HG02642 (cell line): ENCODE measurements at regions not wholly inside any gene's neighbourhood (a gene's known extent, or its start where the extent isn't known, plus 50 kb on each side); places are given as distances from the start of the nearest gene placed in this dataset.

Experiments
- ATAC-seq: cut with Tn5 transposase; IDR thresholded peaks from one replicate; pipeline ENCODE4 v1.9.1; 2021; ENCODE audit warnings: mild to moderate bottlenecking; ENCODE audit not compliant: unreplicated experiment, poor library complexity

DNA sequence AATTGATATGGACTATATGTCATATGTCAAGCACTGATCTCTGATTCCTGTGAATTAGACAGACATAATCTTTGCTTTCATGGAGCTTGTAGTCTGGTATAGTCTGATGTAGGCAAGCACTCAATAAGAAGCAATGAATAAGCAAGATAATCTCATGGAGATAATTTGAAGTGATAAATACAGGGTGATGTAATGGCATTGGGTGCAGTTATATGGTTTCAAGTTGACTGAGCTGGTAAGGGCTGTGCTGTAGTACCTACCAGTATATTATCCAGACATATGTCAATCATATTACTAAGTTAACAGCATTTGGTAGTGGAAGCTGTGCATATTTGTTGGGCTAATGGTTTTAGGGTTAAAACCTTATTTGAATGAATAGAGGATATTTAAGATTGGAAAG, 117.5 kb upstream of the PRPS1L1 start:
- ATAC-seq = no peak

DNA sequence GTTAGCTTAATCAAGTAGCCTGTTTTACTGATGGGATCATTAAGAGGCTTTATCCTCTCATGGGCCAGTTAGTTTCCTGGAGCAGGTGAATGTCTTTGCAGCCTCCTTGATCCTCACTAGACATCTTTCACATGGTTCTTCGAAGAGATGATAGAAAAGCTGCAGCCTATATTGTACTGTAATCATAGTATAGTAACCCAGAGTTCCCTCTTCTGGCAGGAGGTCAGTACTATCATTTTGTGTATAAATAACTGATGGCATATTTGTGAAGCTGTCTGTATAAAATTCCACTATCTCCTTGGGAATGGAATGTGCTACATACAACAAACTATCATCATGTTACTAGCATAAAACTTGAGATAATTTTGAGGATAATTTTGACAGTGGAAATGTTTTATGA, 123.8 kb upstream of the PRPS1L1 start:
- ATAC-seq = no peak

DNA sequence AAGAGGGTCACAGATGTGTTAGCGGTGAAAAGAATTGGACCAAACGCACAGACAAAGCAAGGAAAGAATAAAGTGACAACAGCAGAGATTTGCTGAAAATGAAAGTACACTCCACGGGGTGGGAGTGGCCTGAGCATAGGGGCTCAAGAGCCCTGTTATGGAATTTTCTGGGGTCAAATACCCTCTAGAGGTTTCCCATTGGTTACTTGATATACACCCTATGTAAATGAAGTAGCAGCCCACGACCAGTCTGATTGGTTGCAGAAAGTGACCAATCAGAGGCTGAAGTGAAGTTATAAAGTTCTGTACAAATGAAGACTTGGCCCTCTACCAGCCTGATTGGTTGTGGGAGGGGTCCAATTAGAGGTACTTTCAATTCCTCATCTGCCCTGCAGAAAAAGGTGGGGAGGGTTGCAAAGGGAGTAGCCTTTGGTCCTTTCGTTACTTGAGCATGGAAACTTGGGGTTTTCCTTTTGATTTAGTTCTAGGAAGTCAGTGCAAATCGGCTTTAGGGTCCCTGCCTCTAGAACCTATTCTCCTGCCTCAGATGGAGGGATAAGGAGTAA, 125.6 kb upstream of the PRPS1L1 start:
- ATAC-seq = no peak

DNA sequence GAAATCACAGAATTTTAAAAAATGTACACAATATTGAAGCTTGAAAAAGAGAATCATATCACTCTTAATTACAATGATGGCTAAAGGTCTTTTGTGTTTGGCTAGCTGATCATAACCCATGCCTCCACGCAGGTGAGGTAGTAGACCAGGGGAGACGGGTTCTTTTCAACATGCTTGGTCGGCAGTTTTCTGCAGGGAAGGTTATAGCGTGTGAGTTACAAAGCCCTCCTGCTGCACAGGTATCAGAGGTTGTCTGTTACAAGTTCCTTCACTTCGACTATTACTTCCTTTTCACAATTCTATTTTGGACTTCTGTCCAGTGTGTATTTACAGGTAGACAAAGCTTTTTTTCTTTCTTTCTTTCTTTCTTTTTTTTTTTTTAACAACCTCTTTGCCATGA, 127.1 kb upstream of the PRPS1L1 start:
- ATAC-seq = no peak

DNA sequence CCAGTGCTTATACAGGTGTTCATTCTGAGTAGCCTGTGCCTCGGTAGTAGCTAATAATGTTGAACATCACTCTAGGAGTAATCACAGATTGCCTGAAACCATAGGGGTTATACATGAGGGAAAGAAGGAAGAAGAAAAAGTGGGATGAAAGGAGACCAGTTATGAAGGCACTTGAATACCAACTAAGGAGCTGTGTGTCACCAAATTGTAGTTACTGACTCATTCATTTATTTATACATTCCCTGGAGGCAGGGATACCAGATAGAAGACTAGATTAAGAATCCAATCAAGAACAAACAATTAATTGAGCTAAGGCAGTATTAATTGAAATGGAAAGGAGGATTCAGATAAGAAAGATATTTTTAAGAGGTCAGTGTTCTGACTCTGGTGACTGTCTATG, 129.6 kb upstream of the PRPS1L1 start:
- ATAC-seq = no peak

DNA sequence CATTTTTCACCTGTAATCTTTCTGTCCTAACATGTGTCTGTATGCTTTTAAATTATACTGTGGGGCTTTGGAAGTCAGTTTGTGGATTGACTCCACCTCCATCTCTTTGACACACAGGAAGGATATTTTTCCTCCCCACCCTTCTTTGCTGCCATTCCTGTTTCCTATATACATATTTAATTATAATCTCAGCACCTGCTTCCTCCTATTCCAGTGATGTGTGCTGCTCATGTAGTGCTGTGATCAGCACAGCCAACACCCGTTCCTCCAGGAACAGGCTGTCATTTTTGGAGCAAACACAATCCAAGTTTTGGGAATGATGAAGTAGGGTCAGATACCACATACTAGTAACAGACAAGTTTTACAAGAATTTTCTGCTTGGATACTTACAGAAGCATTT, 135.0 kb upstream of the PRPS1L1 start:
- ATAC-seq = no peak

DNA sequence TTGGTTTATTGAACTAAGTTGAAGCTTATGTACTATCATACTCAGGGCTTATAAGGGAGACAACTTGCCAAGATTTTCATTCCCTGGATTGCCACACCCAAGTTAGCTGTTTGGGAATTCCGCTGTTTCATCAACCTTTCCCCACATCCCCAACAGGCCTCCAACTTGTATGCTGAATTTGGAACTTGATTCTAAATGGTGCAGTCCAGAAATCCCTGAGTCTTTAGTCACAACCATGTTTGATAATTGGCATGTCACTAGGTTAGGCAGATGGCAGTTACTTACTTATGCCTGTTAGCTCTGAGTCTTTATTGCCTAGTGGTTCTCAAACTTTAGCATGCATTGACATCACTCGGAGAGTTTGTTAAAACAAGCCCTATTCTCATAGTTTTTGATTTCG, 135.4 kb upstream of the PRPS1L1 start:
- no peak for ATAC-seq

DNA sequence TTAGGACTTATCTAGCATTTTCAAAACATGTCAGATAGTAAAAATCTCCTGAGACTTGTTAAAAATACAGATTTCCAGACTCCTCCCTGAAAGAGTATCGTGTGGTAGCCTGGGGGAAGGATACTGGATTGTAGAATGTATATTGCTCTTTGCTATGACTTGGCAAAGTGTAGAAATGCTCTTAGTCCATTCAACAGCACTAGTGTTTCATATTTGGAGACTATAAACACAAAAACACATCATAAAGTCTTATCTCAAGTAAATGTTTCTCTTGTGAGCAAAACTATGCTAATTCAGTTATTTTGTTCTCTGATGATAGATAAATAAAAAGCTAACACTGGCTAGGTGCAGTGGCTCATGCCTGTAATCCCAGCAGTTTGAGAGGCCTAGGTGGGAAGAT, 137.5 kb upstream of the PRPS1L1 start:
- ATAC-seq = no peak

DNA sequence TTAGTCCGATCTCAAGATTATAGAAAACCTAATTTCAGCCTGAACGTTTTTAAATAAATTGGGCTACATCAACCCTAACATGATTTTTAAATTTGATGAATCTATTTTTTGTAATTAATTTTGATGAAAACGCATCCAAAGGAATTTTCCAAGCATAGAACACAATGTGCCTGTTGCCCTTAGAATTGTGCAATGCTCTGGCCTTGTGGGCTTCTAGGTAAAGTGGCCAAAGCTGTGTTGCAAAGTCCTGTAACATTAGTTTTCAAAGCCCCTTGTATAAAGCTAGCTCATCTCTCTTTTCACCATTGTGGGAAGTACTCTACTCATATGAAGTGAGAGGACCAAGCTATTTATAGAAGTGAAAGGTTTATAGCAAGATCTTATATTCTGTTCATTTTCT, 138.4 kb upstream of the PRPS1L1 start:
- no peak for ATAC-seq

DNA sequence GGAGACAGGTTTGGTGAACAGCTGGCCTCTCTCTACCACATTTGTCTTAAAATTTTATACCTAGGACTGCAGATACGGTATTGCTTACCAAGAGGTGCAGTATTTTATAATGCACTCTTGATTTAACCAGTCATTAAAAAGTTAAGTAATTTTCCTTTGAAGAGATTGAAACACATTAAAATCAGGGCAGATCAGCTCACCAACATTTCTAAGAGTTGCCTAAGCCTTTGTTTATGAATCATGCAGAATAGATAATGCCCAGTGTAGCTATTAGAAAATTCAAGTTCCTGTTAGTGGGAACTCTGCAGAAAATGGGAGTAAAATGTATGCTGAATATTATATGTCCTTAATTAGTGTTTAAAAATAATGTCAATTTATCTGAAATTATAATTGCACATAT, 140.2 kb upstream of the PRPS1L1 start:
- ATAC-seq = no peak

DNA sequence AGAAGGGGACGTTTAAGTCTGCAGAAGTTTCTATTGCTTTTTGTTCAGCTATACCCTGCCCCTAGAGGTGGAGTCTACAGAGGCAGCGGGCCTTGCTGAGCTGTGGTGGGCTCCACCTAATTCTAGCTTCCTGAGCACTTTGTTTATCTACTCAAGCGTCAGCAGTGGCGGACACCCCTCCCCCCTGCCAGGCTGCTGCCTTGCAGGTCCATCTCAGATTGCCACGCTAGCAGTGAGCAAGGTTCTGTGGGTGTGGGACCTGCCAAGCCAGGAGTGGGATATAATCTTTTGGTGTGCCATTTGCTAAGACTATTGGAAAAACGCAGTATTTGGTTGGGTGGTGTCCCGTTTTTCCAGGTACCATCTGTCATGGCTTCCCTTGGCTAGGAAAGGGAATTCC, 147.3 kb upstream of the PRPS1L1 start:
- no peak for ATAC-seq

DNA sequence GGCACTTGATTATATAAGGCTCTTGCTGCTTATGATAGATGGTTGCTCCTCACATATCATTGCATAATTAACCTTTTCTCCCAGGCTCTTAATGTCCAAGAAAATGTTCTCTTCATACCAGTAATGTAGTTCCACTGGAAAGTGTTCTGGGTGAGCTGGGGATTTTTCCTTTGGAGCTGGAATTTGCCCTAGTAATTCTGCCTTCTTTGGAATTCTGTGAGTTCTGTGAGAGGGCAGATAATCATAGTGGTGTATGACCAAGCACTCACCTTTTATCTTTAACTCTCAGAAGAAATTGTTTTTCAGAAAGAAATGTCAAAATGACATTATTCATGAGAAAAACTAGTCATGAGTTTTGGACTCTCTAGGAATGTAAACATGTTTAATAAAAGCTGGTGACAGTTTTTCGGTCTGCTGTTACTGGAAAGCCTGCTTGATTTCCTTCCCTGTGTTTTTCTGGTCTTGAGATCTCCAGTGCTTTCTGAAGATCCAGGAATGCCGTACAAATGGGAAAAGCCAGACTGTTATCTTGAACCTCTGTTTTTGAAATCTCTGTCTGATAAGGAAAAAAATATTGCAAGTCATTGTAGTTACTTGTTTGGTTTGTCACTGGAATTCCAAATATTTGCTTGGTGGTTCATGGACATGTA, 148.3 kb upstream of the PRPS1L1 start:
- ATAC-seq = no peak

DNA sequence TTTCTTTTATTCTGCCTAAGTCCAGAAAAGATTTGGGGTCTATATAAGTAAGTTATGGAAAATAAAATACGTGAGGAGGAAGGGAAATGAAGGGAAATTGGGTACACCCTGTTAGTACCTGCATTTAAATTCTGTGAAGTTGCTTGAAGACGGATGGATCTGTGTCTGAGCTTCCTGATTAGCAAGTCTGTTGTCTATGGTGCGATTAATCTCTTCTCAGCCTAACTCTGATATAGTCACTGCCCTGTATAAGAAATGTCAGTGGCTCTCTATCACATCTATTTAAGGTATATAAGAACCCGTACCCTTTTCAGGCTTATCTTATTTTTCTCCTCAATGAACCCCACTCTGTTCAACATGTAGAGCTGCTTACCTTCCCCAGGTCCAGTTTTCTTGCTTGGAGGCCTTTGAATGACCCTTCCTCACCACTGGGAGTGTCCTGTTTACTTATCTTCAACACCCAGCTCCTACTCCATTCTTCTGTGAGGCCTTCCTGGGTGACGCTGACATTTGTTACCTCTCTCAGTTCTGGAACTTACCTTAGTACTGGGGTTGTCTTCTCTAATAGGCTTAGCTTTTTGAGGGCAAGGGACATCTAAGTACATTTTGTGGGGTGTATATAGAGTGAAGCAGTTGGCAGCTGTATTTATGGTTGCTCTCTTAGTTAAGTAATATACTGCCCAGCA, 149.6 kb upstream of the PRPS1L1 start:
- ATAC-seq = peak; percentile 4

DNA sequence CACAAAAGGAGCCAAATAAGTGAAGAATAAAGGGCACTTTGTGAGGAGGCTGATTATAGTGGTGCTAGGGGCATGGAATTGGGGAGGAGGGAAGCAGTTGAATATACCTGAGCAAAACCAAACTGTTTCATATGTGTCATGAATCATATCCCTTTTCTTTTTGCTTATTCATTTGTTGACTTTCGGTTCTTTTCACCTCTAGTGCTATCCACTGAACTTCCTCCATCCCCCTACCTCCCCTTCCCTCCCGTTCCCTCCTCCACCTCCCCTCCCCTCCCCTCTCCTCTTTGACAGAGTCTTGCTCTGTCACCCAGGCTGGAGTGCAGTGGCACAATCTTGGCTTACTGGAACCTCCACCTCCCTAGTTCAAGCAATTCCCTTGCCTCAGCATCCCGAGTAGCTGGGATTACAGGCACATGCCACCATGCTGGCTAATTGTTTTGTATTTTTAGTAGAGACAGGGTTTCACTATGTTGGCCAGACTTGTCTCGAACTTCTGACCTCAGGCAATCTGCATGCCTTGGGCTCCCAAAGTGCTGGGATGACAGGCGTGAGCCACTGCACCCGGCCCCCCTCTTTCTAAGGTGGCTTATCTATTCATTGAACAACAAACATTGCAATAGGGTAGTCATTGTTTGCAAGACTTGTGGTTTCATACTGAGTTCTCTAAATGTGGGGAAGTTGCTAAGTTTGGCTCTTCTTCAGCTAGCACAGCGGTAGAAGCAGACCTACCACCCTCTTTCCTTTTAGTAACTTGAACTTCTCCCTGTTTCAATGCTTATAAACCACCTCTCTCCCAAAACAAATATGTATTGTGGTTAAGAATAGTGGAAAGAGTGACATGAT, 150.4 kb upstream of the PRPS1L1 start:
- ATAC-seq = peak; percentile 90

DNA sequence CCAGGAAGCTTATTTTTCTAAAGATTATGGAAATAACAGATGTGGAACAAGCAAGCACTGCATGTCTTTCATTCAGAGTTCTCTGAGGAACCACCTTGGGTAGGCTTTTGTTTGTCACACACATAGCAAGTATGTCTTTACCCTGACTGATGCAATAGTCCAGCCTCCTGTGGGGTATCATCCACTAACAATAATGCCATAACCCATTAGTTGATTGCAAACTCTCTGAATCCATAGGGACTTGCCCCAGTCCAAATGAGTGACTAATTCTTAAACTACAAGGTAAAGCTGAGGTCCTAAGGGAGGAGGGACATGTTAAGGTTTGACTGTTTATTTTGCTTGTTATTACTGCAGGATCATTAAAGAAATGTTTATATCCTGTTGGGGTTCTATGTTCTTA, 151.4 kb upstream of the PRPS1L1 start:
- ATAC-seq = no peak

DNA sequence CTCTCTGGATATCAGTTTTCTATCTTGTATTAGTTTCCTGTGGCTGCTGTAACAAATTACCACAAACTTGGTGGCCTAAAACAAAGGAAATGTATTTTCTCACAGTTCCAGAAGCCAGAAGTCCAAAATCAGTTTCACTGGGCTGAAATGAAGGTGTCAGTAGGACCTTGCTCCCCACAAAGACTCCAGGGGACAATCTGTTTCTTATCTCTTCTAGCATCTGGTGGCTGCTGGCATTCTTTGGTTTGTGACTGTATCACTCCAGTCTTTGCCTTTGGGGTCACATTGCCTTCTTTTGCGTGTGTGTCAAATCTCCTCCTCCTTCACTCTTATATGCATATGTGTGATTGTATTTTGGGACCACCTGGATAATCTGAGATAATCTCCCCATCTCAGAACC, 153.0 kb upstream of the PRPS1L1 start:
- ATAC-seq = no peak

DNA sequence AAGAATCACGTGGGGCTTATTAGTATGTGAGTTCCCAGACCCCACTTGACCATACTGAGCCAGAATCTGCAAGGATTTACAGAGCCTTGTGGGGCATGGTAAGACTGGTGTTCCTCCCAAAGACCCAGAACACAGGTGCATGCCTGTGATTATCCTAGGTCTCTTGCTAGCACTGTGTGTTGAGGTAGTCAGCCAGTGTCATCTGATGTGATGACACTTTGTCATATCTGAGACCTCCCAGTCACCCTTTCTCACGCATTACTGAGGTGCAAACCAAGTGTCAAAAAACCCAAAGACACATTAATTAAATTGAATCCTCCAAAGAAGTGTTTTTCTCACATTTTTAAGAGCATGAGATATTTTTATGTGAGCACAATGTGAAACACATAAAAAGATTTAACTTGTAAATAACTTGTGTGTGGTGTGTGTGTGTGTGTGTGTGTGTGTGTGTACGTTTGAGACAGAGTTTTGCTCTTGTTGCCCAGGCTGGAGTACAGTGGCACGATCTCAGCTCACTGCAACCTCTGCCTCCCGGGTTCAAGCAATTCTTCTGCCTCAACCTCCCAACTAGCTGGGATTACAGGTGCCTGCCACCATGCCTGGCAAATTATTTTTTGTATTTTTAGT, 162.0 kb upstream of the PRPS1L1 start:
- no peak for ATAC-seq

DNA sequence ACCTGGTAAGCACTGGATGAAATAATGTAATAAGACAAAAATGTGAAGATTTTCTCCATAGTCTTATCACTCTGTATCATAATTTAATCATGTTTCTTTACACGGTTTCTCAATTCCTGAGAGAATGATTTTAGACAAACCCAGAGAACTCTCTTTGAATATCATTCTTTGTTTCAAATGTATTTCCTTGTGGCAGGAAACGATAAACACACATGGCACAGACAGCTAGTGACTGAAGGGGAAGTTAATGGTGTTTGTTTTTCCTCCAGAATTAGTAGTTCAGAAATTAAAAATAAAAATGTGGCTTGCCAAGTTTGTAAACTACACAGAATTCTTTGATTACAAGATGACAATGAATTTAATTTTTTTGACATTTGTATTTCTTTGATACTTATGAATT, 163.7 kb upstream of the PRPS1L1 start:
- ATAC-seq = no peak

DNA sequence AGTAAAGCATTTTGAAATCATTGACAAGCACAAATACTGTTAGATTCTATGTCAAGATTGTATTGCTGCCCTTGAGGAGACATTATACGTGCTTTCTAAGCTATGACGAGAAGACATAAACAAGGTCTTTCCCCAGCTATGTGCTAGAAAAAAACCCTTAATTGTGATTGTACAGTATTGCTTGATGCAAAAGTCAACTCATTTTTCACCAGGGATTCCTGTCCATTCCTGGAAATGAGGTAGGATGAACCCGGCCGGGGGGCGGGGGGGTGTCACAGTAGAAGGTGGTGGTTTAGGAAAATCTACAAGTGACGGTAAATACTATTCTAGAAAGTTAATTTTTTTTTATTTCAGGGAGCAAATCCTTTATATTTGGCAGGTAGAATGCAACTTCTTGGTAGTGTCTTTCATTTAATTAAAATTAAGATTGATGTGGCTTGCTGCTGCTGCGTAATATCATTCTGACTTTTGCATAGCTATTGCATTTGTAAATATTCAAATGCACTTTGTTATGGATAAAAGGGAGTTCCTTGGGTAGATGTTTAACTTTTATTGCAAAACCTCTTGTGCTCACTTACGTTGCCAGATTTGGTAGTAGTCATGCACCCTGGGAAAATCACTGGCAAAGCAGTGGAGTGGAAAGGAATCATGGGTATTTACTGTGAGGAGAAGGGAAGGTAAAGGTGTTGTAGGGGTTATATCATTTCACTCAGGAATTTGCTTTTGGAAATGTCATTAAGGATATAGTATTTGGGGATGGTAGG, 164.4 kb upstream of the PRPS1L1 start:
- ATAC-seq = no peak

DNA sequence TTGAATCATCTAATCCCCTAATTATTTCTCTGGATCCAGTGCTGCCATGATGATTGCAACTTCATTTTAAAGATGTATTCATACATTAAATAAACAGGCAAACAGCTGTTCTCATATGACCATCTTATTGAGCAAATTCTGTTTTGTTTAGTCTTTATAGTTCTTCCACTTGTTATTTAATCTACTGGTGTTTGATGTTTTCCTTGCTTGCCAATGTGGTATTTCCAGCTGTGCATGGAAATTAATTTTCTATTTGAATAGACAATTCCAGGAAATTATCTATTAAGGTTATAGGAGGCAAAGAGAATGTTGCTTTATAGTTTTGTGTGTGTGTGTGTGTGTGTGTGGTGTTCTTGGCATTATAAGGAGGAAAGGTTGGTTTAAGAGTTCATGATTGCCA, 167.0 kb upstream of the PRPS1L1 start:
- no peak for ATAC-seq
